GM23338 (cell line): ENCODE measurements at regions not wholly inside any gene's neighbourhood (a gene's known extent, or its start where the extent isn't known, plus 50 kb on each side); places are given as distances from the start of the nearest gene placed in this dataset.

Source experiments
- ATAC-seq: fragments of 200-7000 bp; cut with Tn5 transposase; 3 replicates; pipeline ENCODE4 v1.9.1; 2020
- DNase-seq: peaks from one replicate; pipeline ENCODE4 v3.0.0-alpha.2; 2015; ENCODE audit warnings: low spot score
- H2AFZ ChIP-seq: fragments of 200-600 bp; sonication (generic); 2 replicates; pipeline ENCODE4 v1.8.0; 2016; ENCODE audit warnings: antibody characterized with exemption, mild to moderate bottlenecking, moderate library complexity
- H3F3A ChIP-seq: fragments of 200-600 bp; sonication (generic); replicated peaks from 2 replicates; pipeline ENCODE4 v1.8.0; 2017; ENCODE audit warnings: antibody characterized with exemption, mixed run types, low read depth
- H3K27ac ChIP-seq: fragments of 200-600 bp; sonication (generic); 2 replicates; pipeline ENCODE4 v1.6.1; 2016; ENCODE audit warnings: low read depth
- H3K27me3 ChIP-seq: fragments of 200-600 bp; sonication (generic); 2 replicates; pipeline ENCODE4 v1.8.0; 2016; ENCODE audit warnings: mild to moderate bottlenecking, mixed run types, moderate library complexity; ENCODE audit not compliant: insufficient read depth
- H3K36me3 ChIP-seq: fragments of 200-600 bp; sonication (generic); 2 replicates; pipeline ENCODE4 v1.8.0; 2016; ENCODE audit warnings: mild to moderate bottlenecking; ENCODE audit not compliant: insufficient read depth
- H3K4me1 ChIP-seq: fragments of 200-600 bp; sonication (generic); 2 replicates; pipeline ENCODE4 v1.8.0; 2016; ENCODE audit warnings: mild to moderate bottlenecking, moderate library complexity; ENCODE audit not compliant: insufficient read depth
- H3K4me2 ChIP-seq: fragments of 200-600 bp; sonication (generic); 2 replicates; pipeline ENCODE4 v1.7.1; 2017; ENCODE audit warnings: mixed run types
- H3K4me3 ChIP-seq: fragments of 200-600 bp; sonication (generic); 2 replicates; pipeline ENCODE4 v1.6.1; 2016; ENCODE audit warnings: mixed run types
- H3K79me2 ChIP-seq: fragments of 200-600 bp; sonication (generic); replicated peaks from 2 replicates; pipeline ENCODE4 v1.8.0; 2017; ENCODE audit warnings: mild to moderate bottlenecking; ENCODE audit not compliant: insufficient read depth
- H3K9me2 ChIP-seq: fragments of 200-600 bp; sonication (generic); 2 replicates; pipeline ENCODE4 v1.8.0; 2017; ENCODE audit not compliant: insufficient read depth
- H4K20me1 ChIP-seq: fragments of 200-600 bp; sonication (generic); replicated peaks from 2 replicates; pipeline ENCODE4 v1.8.0; 2017; ENCODE audit warnings: mild to moderate bottlenecking; ENCODE audit not compliant: insufficient read depth
- H3K27ac Mint-ChIP-seq: 2 replicates; pipeline ENCODE4 v1.8.0; 2020; ENCODE audit warnings: inconsistent platforms, mild to moderate bottlenecking, moderate library complexity, mixed read lengths
- H3K27me3 Mint-ChIP-seq: 3 replicates; pipeline ENCODE4 v1.8.0; 2022; ENCODE audit warnings: low read depth, mild to moderate bottlenecking, moderate library complexity, mixed read lengths, inconsistent platforms; ENCODE audit not compliant: insufficient read depth, poor library complexity
- H3K36me3 Mint-ChIP-seq: 3 replicates; pipeline ENCODE4 v1.8.0; 2021; ENCODE audit warnings: low read depth, mild to moderate bottlenecking, inconsistent platforms, moderate library complexity, mixed read lengths
- H3K4me1 Mint-ChIP-seq: 3 replicates; pipeline ENCODE4 v1.8.0; 2020; ENCODE audit warnings: mild to moderate bottlenecking, inconsistent platforms, mixed read lengths
- H3K4me3 Mint-ChIP-seq: 3 replicates; pipeline ENCODE4 v1.8.0; 2021; ENCODE audit warnings: moderate library complexity, mild to moderate bottlenecking, inconsistent platforms, mixed read lengths
- H3K9me3 Mint-ChIP-seq: 3 replicates; pipeline ENCODE4 v1.8.0; 2020; ENCODE audit warnings: moderate library complexity, mild to moderate bottlenecking, inconsistent platforms, mixed read lengths
- CREB1 ChIP-seq: fragments of 250-450 bp; sonication (Bioruptor Pico); IDR thresholded peaks from 2 replicates; pipeline ENCODE4 v1.5.0; 2020; ENCODE audit warnings: low read depth, mild to moderate bottlenecking, moderate library complexity
- JUNB ChIP-seq: IDR thresholded peaks from one replicate; pipeline ENCODE4 v1.6.1; 2016; ENCODE audit warnings: antibody characterized with exemption; ENCODE audit not compliant: unreplicated experiment
- NANOG ChIP-seq: IDR thresholded peaks from 2 replicates; pipeline ENCODE4 v1.6.1; 2016; ENCODE audit warnings: antibody characterized with exemption, borderline replicate concordance
- POLR2AphosphoS5 ChIP-seq: IDR thresholded peaks from 2 replicates; pipeline ENCODE4 v1.6.1; 2016; ENCODE audit warnings: antibody characterized with exemption, low read depth
- STAT1 ChIP-seq: IDR thresholded peaks from one replicate; pipeline ENCODE4 v1.6.1; 2016; ENCODE audit warnings: antibody characterized with exemption; ENCODE audit not compliant: unreplicated experiment
- ZNF114 ChIP-seq: fragments of 250-450 bp; sonication (Bioruptor Pico); IDR thresholded peaks from 2 replicates; pipeline ENCODE4 v1.5.0; 2020; ENCODE audit warnings: mild to moderate bottlenecking, moderate library complexity
- ZNF331 ChIP-seq: fragments of 250-450 bp; sonication (Bioruptor Pico); IDR thresholded peaks from 2 replicates; pipeline ENCODE4 v1.5.0; 2020; ENCODE audit warnings: low read depth, mild to moderate bottlenecking, moderate library complexity
- TF ChIP-seq, protein P1 (sequence below), 2 experiments: fragments of 200-600 bp in 1 of 2; sonication (generic) in 1 of 2; conservative IDR thresholded peaks; 2 replicates each; pipeline versions ENCODE4 v1.5.1 to v1.6.1; 2016 to 2017; ENCODE audit warnings: antibody characterized with exemption in 2 of 2, low read depth in 2 of 2, mild to moderate bottlenecking in 2 of 2, moderate library complexity in 1 of 2
- TF ChIP-seq, protein P2 (sequence below): fragments of 250-450 bp; sonication (Bioruptor Pico); IDR thresholded peaks from 2 replicates; pipeline ENCODE4 v1.5.0; 2020; ENCODE audit warnings: mild to moderate bottlenecking, moderate library complexity
- TF ChIP-seq, protein P3 (sequence below): IDR thresholded peaks from one replicate; pipeline ENCODE4 v1.6.1; 2018; ENCODE audit warnings: antibody characterized with exemption; ENCODE audit not compliant: unreplicated experiment

DNA sequence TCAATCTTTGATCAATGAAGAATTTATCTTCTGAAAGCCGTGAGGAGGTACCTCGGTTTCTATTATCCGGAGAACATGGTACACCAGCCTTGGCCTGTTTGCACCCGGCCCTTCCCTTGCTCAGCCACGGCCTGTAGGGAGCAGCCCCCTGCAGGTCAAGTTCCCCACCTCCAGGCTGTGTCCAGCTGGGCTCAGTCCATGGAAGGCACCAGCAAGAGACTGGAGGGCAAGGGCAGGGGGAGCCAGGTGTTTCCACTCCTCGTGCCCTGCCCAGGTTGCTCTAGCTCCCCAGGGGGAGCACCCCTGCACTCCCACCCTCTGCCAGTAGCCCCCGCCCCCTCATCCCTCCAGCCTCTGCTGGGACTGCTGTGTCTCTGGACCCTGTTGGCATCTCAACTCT lies 87.3 kb upstream of the ADAMTS2 start (continued):
- TF ChIP-seq, protein P1, sequence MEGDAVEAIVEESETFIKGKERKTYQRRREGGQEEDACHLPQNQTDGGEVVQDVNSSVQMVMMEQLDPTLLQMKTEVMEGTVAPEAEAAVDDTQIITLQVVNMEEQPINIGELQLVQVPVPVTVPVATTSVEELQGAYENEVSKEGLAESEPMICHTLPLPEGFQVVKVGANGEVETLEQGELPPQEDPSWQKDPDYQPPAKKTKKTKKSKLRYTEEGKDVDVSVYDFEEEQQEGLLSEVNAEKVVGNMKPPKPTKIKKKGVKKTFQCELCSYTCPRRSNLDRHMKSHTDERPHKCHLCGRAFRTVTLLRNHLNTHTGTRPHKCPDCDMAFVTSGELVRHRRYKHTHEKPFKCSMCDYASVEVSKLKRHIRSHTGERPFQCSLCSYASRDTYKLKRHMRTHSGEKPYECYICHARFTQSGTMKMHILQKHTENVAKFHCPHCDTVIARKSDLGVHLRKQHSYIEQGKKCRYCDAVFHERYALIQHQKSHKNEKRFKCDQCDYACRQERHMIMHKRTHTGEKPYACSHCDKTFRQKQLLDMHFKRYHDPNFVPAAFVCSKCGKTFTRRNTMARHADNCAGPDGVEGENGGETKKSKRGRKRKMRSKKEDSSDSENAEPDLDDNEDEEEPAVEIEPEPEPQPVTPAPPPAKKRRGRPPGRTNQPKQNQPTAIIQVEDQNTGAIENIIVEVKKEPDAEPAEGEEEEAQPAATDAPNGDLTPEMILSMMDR (conservative IDR thresholded peaks at IDR 0.05; ENCODE audit: low read depth in 2 of 2), result no peak; a peak in 1 of 4 replicates
- TF ChIP-seq, protein P2, sequence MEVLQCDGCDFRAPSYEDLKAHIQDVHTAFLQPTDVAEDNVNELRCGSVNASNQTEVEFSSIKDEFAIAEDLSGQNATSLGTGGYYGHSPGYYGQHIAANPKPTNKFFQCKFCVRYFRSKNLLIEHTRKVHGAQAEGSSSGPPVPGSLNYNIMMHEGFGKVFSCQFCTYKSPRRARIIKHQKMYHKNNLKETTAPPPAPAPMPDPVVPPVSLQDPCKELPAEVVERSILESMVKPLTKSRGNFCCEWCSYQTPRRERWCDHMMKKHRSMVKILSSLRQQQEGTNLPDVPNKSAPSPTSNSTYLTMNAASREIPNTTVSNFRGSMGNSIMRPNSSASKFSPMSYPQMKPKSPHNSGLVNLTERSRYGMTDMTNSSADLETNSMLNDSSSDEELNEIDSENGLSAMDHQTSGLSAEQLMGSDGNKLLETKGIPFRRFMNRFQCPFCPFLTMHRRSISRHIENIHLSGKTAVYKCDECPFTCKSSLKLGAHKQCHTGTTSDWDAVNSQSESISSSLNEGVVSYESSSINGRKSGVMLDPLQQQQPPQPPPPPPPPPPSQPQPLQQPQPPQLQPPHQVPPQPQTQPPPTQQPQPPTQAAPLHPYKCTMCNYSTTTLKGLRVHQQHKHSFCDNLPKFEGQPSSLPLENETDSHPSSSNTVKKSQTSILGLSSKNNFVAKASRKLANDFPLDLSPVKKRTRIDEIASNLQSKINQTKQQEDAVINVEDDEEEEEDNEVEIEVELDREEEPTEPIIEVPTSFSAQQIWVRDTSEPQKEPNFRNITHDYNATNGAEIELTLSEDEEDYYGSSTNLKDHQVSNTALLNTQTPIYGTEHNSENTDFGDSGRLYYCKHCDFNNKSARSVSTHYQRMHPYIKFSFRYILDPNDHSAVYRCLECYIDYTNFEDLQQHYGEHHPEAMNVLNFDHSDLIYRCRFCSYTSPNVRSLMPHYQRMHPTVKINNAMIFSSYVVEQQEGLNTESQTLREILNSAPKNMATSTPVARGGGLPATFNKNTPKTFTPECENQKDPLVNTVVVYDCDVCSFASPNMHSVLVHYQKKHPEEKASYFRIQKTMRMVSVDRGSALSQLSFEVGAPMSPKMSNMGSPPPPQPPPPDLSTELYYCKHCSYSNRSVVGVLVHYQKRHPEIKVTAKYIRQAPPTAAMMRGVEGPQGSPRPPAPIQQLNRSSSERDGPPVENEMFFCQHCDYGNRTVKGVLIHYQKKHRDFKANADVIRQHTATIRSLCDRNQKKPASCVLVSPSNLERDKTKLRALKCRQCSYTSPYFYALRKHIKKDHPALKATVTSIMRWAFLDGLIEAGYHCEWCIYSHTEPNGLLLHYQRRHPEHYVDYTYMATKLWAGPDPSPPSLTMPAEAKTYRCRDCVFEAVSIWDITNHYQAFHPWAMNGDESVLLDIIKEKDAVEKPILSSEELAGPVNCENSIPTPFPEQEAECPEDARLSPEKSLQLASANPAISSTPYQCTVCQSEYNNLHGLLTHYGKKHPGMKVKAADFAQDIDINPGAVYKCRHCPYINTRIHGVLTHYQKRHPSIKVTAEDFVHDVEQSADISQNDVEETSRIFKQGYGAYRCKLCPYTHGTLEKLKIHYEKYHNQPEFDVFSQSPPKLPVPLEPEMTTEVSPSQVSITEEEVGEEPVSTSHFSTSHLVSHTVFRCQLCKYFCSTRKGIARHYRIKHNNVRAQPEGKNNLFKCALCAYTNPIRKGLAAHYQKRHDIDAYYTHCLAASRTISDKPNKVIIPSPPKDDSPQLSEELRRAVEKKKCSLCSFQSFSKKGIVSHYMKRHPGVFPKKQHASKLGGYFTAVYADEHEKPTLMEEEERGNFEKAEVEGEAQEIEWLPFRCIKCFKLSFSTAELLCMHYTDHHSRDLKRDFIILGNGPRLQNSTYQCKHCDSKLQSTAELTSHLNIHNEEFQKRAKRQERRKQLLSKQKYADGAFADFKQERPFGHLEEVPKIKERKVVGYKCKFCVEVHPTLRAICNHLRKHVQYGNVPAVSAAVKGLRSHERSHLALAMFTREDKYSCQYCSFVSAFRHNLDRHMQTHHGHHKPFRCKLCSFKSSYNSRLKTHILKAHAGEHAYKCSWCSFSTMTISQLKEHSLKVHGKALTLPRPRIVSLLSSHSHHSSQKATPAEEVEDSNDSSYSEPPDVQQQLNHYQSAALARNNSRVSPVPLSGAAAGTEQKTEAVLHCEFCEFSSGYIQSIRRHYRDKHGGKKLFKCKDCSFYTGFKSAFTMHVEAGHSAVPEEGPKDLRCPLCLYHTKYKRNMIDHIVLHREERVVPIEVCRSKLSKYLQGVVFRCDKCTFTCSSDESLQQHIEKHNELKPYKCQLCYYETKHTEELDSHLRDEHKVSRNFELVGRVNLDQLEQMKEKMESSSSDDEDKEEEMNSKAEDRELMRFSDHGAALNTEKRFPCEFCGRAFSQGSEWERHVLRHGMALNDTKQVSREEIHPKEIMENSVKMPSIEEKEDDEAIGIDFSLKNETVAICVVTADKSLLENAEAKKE (CRISPR knock-in tag), result no peak
- TF ChIP-seq ZNF331, result no peak
- no peak for TF ChIP-seq ZNF114

DNA sequence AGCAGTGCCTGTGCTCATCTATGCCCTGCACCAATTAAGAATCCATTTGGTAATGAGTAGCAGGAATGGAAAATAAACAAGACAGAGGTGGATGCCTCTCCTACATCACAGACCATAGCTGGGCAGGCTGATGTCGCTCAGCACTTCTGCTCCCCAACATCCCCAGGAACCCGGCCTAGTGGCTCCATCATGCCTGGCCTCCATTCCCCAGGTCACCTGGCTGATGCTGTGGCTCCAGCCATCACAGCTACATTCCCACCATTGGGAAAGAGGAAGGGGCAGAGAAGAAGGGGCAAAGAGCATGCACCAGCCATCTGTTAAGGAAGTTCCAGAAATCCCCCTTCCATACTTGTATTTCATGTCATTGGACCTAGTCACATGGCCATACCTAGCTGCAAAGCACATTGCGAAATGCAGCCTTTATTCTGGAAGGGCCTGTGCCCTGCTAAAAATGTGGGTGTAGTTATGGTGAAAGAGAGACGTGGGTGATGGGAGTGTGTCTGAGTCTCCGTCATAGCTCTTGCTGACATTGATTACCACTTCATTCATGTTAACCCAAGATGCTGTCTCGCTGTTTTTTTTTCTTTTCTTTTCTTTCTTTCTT lies 86.1 kb upstream of the ADAMTS2 start:
- Histone ChIP-seq H3K79me2 (no peaks in the 10 kb centered on the region), H2AFZ (no peak overlapping the region), H3F3A (no peaks in the 10 kb centered on the region), H3K36me3 (no peaks in the 10 kb centered on the region), H3K27me3 (no peaks in the 10 kb centered on the region), H3K4me1 (no peaks in the 10 kb centered on the region), H3K27ac (no peak overlapping the region), H3K9me2 (no peaks in the 10 kb centered on the region; the same call in 1 of the 2 replicates), H4K20me1 (no peaks in the 10 kb centered on the region), H3K4me2 (no peak overlapping the region), H3K4me3 (no peak overlapping the region)
- Mint-ChIP-seq H3K27me3 (peaks cover 9% of the 10 kb centered on the region), H3K36me3 (peaks cover 4% of the 10 kb centered on the region; the same call in 2 of the 3 replicates), H3K4me1 (peaks cover 7% of the 10 kb centered on the region), H3K27ac (no peak overlapping the region), H3K4me3 (no peak overlapping the region), H3K9me3 (peaks cover 30% of the 10 kb centered on the region)
- DNase-seq (no peak), ATAC-seq (no peak)
- TF ChIP-seq NANOG, result no peak
- TF ChIP-seq CREB1, result no peak
- no peak for TF ChIP-seq JUNB
- no peak for TF ChIP-seq ZNF114
- no peak for TF ChIP-seq STAT1
- no peak for TF ChIP-seq ZNF331
- TF ChIP-seq POLR2AphosphoS5, result no peak
- TF ChIP-seq, protein P1 (conservative IDR thresholded peaks at IDR 0.05; ENCODE audit: low read depth in 2 of 2), result no peak
- TF ChIP-seq, protein P3, sequence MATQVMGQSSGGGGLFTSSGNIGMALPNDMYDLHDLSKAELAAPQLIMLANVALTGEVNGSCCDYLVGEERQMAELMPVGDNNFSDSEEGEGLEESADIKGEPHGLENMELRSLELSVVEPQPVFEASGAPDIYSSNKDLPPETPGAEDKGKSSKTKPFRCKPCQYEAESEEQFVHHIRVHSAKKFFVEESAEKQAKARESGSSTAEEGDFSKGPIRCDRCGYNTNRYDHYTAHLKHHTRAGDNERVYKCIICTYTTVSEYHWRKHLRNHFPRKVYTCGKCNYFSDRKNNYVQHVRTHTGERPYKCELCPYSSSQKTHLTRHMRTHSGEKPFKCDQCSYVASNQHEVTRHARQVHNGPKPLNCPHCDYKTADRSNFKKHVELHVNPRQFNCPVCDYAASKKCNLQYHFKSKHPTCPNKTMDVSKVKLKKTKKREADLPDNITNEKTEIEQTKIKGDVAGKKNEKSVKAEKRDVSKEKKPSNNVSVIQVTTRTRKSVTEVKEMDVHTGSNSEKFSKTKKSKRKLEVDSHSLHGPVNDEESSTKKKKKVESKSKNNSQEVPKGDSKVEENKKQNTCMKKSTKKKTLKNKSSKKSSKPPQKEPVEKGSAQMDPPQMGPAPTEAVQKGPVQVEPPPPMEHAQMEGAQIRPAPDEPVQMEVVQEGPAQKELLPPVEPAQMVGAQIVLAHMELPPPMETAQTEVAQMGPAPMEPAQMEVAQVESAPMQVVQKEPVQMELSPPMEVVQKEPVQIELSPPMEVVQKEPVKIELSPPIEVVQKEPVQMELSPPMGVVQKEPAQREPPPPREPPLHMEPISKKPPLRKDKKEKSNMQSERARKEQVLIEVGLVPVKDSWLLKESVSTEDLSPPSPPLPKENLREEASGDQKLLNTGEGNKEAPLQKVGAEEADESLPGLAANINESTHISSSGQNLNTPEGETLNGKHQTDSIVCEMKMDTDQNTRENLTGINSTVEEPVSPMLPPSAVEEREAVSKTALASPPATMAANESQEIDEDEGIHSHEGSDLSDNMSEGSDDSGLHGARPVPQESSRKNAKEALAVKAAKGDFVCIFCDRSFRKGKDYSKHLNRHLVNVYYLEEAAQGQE, result no peak
